ENCODE measurements at regions not wholly inside any gene's neighbourhood (a gene's known extent, or its start where the extent isn't known, plus 50 kb on each side); places are given as distances from the start of the nearest gene placed in this dataset.

DNA sequence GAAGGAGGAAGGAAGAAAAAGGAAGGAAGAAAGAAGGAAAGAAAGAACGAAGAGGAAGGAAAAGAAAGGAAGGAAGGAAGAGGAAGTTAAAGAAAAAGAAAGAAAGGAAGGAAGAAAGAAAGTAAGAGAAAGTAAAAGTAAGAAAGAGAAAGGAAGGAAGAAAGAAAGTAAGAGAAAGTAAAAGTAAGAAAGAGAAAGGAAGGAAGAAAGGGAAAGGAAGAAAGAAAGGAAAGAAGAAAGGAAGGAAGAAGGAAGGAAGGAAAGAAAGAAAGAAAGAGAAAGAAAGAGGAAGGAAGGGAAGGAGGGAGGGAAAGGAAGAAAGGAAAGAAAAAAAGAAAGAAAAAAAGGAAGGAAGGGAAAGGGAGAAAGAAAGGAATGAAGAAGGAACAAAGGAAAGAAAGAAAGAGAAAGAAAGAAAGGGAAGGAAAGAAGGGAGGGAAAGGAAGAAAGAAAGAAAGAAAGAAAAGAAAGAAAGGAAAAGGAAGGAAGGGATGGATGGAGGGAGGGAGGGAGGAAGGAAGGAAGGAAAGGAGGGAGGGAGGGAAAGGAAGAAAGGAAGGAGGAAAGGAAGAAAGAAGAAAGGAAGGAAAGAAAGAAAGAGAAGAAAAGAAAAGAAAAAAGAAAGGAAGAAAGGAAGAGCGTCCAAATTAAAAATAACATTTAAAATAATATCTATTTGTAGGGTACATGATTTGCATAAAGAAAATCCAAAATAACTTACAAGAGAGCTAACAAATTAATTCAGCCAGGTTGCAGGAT lies 827.9 kb downstream of the TSN start:
- no peak for TF ChIP-seq EP300 (IDR thresholded peaks at IDR 0.05)
- TF ChIP-seq, protein P1, sequence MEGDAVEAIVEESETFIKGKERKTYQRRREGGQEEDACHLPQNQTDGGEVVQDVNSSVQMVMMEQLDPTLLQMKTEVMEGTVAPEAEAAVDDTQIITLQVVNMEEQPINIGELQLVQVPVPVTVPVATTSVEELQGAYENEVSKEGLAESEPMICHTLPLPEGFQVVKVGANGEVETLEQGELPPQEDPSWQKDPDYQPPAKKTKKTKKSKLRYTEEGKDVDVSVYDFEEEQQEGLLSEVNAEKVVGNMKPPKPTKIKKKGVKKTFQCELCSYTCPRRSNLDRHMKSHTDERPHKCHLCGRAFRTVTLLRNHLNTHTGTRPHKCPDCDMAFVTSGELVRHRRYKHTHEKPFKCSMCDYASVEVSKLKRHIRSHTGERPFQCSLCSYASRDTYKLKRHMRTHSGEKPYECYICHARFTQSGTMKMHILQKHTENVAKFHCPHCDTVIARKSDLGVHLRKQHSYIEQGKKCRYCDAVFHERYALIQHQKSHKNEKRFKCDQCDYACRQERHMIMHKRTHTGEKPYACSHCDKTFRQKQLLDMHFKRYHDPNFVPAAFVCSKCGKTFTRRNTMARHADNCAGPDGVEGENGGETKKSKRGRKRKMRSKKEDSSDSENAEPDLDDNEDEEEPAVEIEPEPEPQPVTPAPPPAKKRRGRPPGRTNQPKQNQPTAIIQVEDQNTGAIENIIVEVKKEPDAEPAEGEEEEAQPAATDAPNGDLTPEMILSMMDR (IDR thresholded peaks at IDR 0.05), result no peak
- TF ChIP-seq POLR2AphosphoS5 (IDR thresholded peaks at IDR 0.05), result no peak
- no peak for TF ChIP-seq POLR2A (IDR thresholded peaks at IDR 0.05)
- H3K4me3 ChIP-seq, result no peak overlapping the region

DNA sequence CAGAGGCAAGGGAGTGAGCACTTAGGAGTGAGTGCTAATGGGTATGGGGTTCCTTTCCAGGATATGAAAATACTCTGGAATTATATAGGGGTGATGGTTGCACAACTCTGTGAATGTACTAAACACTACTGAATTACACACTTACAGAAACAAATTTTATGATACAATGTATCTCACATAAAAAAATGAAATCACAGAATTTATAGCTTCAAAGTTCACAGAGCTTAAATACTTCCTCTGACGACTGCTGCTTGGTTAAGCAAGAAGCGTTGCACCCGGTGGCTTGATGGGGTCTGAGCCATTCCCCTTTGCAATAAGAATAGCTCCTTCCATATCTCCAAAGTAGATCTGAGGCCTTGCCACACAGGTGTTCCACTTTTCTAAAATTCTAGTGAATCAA lies 835.1 kb downstream of the TSN start:
- H3K27me3 ChIP-seq, result no peaks in the 10 kb centered on the region
- no peak overlapping the region for H3K27ac ChIP-seq
- no peak for TF ChIP-seq EP300 (IDR thresholded peaks at IDR 0.05)
- TF ChIP-seq POLR2AphosphoS5 (IDR thresholded peaks at IDR 0.05), result no peak
- TF ChIP-seq, protein P1 (IDR thresholded peaks at IDR 0.05), result no peak
- TF ChIP-seq POLR2A (IDR thresholded peaks at IDR 0.05), result no peak
- no peak overlapping the region for H3K4me3 ChIP-seq
- no peak for ATAC-seq (ENCODE audit: low FRiP score in 2 of 2)
- 85 to 96% methylated on average over 3 of the region's 3 CpGs for WGBS, 2 donors
- no peaks in the 10 kb centered on the region for H3K9me3 ChIP-seq
- H3K36me3 ChIP-seq, result no peaks in the 10 kb centered on the region
- no peaks in the 10 kb centered on the region for H3K4me1 ChIP-seq
- DNase-seq, result no peak

More for the DNA sequence above, 827.9 kb downstream of the TSN start:
- H3K36me3 ChIP-seq, result no peaks in the 10 kb centered on the region
- H3K4me1 ChIP-seq, result no peaks in the 10 kb centered on the region
- 91 to 92% methylated on average over 2 of the region's 2 CpGs for WGBS, 2 donors
- no peak for DNase-seq
- H3K27me3 ChIP-seq, result no peaks in the 10 kb centered on the region
- H3K9me3 ChIP-seq, result no peaks in the 10 kb centered on the region
- no peak overlapping the region for H3K27ac ChIP-seq
- no peak for ATAC-seq (ENCODE audit: low FRiP score in 2 of 2)

DNA sequence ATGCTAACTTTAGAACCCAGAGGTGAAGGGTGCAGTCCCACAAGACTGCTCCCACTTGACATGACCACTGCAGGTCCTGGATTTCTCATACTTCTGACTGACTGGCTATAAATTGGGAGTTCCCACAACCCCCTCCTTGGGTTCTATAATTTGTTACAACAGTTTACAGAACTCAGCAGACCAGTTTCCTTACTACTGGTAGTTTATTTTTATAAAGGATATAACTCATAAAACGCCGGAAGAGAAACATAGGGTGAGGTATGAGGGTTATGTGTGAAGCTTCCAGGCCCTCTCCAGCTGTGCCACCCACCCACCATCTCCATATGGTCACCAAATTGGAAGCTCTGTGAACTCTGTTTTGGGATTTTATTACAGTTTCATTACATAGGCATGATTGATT lies 839.6 kb downstream of the TSN start:
- Histone ChIP-seq H3K27ac (no peak overlapping the region), H3K27me3 (no peaks in the 10 kb centered on the region)
- no peak for DNase-seq

DNA sequence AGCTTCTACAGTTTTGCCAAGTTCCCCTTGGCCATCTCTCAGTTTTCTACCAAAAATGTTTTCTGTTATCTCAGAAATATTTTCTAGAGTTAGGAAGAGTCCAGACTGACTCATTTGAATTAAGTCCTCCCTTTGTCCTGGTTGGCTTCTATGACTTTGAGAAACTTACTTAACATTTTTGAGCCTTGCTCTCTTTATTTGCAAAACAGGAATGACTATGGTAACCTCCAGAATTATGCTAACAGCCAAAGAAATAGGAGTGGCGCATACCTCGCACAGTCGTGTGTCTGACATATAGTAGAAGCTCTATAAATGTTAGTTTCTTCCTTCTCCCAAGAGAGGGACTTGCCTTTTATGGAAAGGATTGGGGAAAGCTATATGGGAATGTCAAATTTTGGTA lies 841.1 kb downstream of the TSN start:
- Histone ChIP-seq H3K36me3 (no peaks in the 10 kb centered on the region), H3K9me3 (no peaks in the 10 kb centered on the region), H3K27ac (no peak overlapping the region), H3K27me3 (no peaks in the 10 kb centered on the region), H3K4me3 (no peak overlapping the region), H3K4me1 (no peaks in the 10 kb centered on the region)
- DNase-seq, result no peak
- no peak for ATAC-seq (ENCODE audit: low FRiP score in 2 of 2)
- TF ChIP-seq POLR2A (IDR thresholded peaks at IDR 0.05), result no peak
- TF ChIP-seq, protein P1 (IDR thresholded peaks at IDR 0.05), result no peak
- no peak for TF ChIP-seq POLR2AphosphoS5 (IDR thresholded peaks at IDR 0.05)
- TF ChIP-seq EP300 (IDR thresholded peaks at IDR 0.05), result no peak
- 57 to 61% methylated on average over 3 of the region's 3 CpGs for WGBS, 2 donors

More for the DNA sequence above, 839.6 kb downstream of the TSN start:
- Histone ChIP-seq H3K9me3 (no peaks in the 10 kb centered on the region), H3K36me3 (no peaks in the 10 kb centered on the region), H3K4me1 (no peaks in the 10 kb centered on the region), H3K4me3 (no peak overlapping the region)
- ATAC-seq (ENCODE audit: low FRiP score in 2 of 2), result no peak
- WGBS, 2 donors, result 46 to 53% methylated on average over 2 of the region's 2 CpGs
- TF ChIP-seq POLR2A (IDR thresholded peaks at IDR 0.05) (no peak), EP300 (IDR thresholded peaks at IDR 0.05) (no peak), POLR2AphosphoS5 (IDR thresholded peaks at IDR 0.05) (no peak)

DNA sequence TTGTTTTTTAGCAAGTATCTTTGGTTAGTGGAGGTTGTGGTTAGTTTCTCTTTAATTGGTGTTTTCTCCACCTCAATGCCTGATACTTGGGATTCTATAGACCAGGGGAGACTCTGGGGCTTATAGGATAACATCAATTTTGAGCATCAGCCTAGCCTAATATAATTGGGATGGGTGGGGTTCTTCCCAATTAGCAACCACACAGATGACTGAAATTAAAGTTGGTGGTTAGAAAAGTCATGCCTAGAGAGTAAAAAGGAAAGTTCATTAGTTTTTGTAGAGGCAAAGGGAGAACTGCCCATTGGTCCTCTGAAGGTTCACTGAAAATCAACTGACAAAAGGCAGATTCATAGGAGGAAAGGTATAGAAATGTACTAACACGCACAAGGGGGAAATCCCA lies 843.3 kb downstream of the TSN start:
- Histone ChIP-seq H3K9me3 (no peaks in the 10 kb centered on the region), H3K4me1 (no peaks in the 10 kb centered on the region), H3K27ac (no peak overlapping the region), H3K36me3 (no peaks in the 10 kb centered on the region), H3K27me3 (no peaks in the 10 kb centered on the region), H3K4me3 (no peak overlapping the region)
- TF ChIP-seq POLR2A (IDR thresholded peaks at IDR 0.05), result no peak
- TF ChIP-seq POLR2AphosphoS5 (IDR thresholded peaks at IDR 0.05), result no peak
- TF ChIP-seq, protein P1 (IDR thresholded peaks at IDR 0.05), result no peak
- TF ChIP-seq EP300 (IDR thresholded peaks at IDR 0.05), result no peak
- 87 to 91% methylated on average over 1 of the region's 1 CpG for WGBS, 2 donors
- DNase-seq (no peak), ATAC-seq (ENCODE audit: low FRiP score in 2 of 2) (no peak)
